HepG2 (cell line): ENCODE measurements at regions not wholly inside any gene's neighbourhood (a gene's known extent, or its start where the extent isn't known, plus 50 kb on each side); places are given as distances from the start of the nearest gene placed in this dataset.

ENCODE experiments used
- ATAC-seq: fragments of 200-7000 bp; cut with Tn5 transposase; 3 replicates; pipeline ENCODE4 v1.9.1; 2020; ENCODE audit warnings: mild to moderate bottlenecking, moderate library complexity
- BruUV-seq: library from RNA; stranded (reverse); fragments of 400-500 nt; replicated peaks from 2 replicates; lab custom pipeline; 2021; lab: Mats Ljungman, UMichigan
- CTCF ChIA-PET: fragments of 300-600 bp; formaldehyde crosslinking; extraction: SDS; loops from one replicate; lab custom pipeline; 2021; ENCODE audit warnings: low total read pairs, inconsistent platforms, low intra/inter-chr PET ratio; lab: Yijun Ruan, JAX
- POLR2A ChIA-PET: fragments of 350-600 bp; sonication (Branson Sonifier 250); formaldehyde crosslinking; loops from one replicate; lab custom pipeline; 2020; ENCODE audit warnings: antibody characterized with exemption, inconsistent platforms; lab: Yijun Ruan, JAX
- DNase-seq: peaks from one replicate; pipeline ENCODE4 v3.0.0-alpha.2; 2015; ENCODE audit warnings: low spot score
- FAIRE-seq: peaks from 3 replicates; lab custom pipeline; 2011; peaks lifted over from hg19 to GRCh38; lab: Jason Lieb, UNC
- H2AFZ ChIP-seq: one replicate; pipeline ENCODE4 v1.6.1; 2011; ENCODE audit warnings: low read length, inconsistent platforms
- H3K27ac ChIP-seq: fragments of 300-600 bp; 3 replicates; pipeline ENCODE4 v1.8.0; 2011; ENCODE audit warnings: mixed run types, mild to moderate bottlenecking, mixed read lengths, low read length, inconsistent platforms; ENCODE audit not compliant: insufficient read depth; ENCODE audit errors: extremely low read length
- H3K27me3 ChIP-seq, 2 experiments: fragments of 200-600 bp in 1 of 2; 2 replicates in 1 of 2; 3 replicates in 1 of 2; pipeline versions ENCODE4 v1.6.0 to v1.8.0; 2011; ENCODE audit warnings: low read length in 2 of 2, mild to moderate bottlenecking in 2 of 2, moderate library complexity in 2 of 2, inconsistent platforms in 1 of 2; ENCODE audit not compliant: insufficient read depth in 2 of 2, control insufficient read depth in 1 of 2
- H3K36me3 ChIP-seq, 2 experiments: fragments of 200-600 bp in 1 of 2; replicated peaks in 1 of 2; 2 replicates in 1 of 2; 3 replicates in 1 of 2; pipeline versions ENCODE4 v1.5.1 to v1.8.0; 2011; ENCODE audit warnings: low read length in 2 of 2, inconsistent platforms in 1 of 2; ENCODE audit not compliant: insufficient read depth in 2 of 2, control insufficient read depth in 1 of 2
- H3K4me1 ChIP-seq: 2 replicates; pipeline ENCODE4 v1.5.1; 2012; ENCODE audit warnings: low read length, inconsistent platforms; ENCODE audit not compliant: insufficient read depth
- H3K4me2 ChIP-seq: 2 replicates; pipeline ENCODE4 v1.6.0; 2011; ENCODE audit warnings: low read depth, low read length, inconsistent platforms
- H3K4me3 ChIP-seq, 3 experiments: fragments of 200-600 bp in 1 of 3; sonication (generic), shearing (Covaris generic) in 1 of 3; replicated peaks in 1 of 3; 2 replicates each; pipeline ENCODE4 v1.5.1; 2011 to 2016; ENCODE audit warnings: low read length in 3 of 3, inconsistent platforms in 2 of 3, low read depth in 2 of 3, mild to moderate bottlenecking in 2 of 3, control low read depth in 1 of 3, mixed read lengths in 1 of 3; ENCODE audit not compliant: insufficient read depth in 1 of 3
- H3K79me2 ChIP-seq: one replicate; pipeline ENCODE4 v1.6.1; 2011; ENCODE audit warnings: low read length, inconsistent platforms; ENCODE audit not compliant: insufficient read depth
- H3K9ac ChIP-seq: 2 replicates; pipeline ENCODE4 v1.6.0; 2011; ENCODE audit warnings: mild to moderate bottlenecking, low read depth, low read length, inconsistent platforms; ENCODE audit not compliant: insufficient read depth
- H3K9me3 ChIP-seq: 2 replicates; pipeline ENCODE4 v1.5.1; 2012; ENCODE audit warnings: mild to moderate bottlenecking, low read length
- H4K20me1 ChIP-seq: 2 replicates; pipeline ENCODE4 v1.6.0; 2011; ENCODE audit warnings: inconsistent platforms, mild to moderate bottlenecking, low read length, moderate library complexity; ENCODE audit not compliant: insufficient read depth
- AHR ChIP-seq: IDR thresholded peaks from 2 replicates; pipeline ENCODE4 v1.6.1; 2018; ENCODE audit warnings: missing genetic modification reagents, missing compliant biosample characterization
- CBX2 ChIP-seq, 2 experiments: fragments of 200-600 bp in 1 of 2; sonication (generic); formaldehyde crosslinking in 1 of 2; IDR thresholded peaks; 2 replicates each; pipeline versions ENCODE4 v1.7.0 to v1.8.1; 2018 to 2022; ENCODE audit warnings: low read depth in 2 of 2, low read length in 1 of 2, mild to moderate bottlenecking in 1 of 2, missing genetic modification reagents in 1 of 2
- GTF2F1 ChIP-seq: fragments of 150-350 bp; IDR thresholded peaks from 2 replicates; pipeline ENCODE4 v1.6.1; 2014; ENCODE audit warnings: low read length
- HOXA7 ChIP-seq: sonication (generic); formaldehyde crosslinking; IDR thresholded peaks from 2 replicates; pipeline ENCODE4 v1.8.1; 2022; ENCODE audit warnings: mild to moderate bottlenecking, missing genetic modification reagents, moderate library complexity
- LCORL ChIP-seq, 2 experiments: fragments of 450-650 bp in 1 of 2; sonication (generic) in 1 of 2; formaldehyde crosslinking in 1 of 2; IDR thresholded peaks; 2 replicates each; pipeline versions ENCODE4 v1.5.0 to v1.6.1; 2017 to 2020; ENCODE audit warnings: antibody characterized with exemption in 1 of 2, missing genetic modification reagents in 1 of 2
- NAIF1 ChIP-seq: sonication (generic); formaldehyde crosslinking; IDR thresholded peaks from 2 replicates; pipeline ENCODE4 v1.5.0; 2020; ENCODE audit warnings: mild to moderate bottlenecking, missing genetic modification reagents, borderline replicate concordance
- SNAI1 ChIP-seq: sonication (generic); formaldehyde crosslinking; IDR thresholded peaks from 2 replicates; pipeline ENCODE4 v1.5.0; 2020; ENCODE audit warnings: mild to moderate bottlenecking, missing genetic modification reagents, borderline replicate concordance
- SRSF1 ChIP-seq: fragments of 200-400 bp; formaldehyde crosslinking; optimal IDR thresholded peaks from 2 replicates; pipeline ENCODE3; 2017; ENCODE audit warnings: mild to moderate bottlenecking, low read depth, low read length, moderate library complexity
- ZFP36L1 ChIP-seq: sonication (generic); formaldehyde crosslinking; IDR thresholded peaks from 2 replicates; pipeline ENCODE4 v1.8.0; 2022; ENCODE audit warnings: mild to moderate bottlenecking, missing genetic modification reagents, moderate library complexity
- ZFX ChIP-seq: sonication (generic); formaldehyde crosslinking; IDR thresholded peaks from 2 replicates; pipeline ENCODE4 v1.4.0; 2020; ENCODE audit warnings: mild to moderate bottlenecking, low read depth, missing genetic modification reagents, moderate library complexity
- ZNF224 ChIP-seq: sonication (generic); formaldehyde crosslinking; IDR thresholded peaks from 2 replicates; pipeline ENCODE4 v1.5.0; 2020; ENCODE audit warnings: mild to moderate bottlenecking, missing genetic modification reagents
- ZNF276 ChIP-seq: sonication (generic); formaldehyde crosslinking; IDR thresholded peaks from 2 replicates; pipeline ENCODE4 v1.4.0; 2020; ENCODE audit warnings: mild to moderate bottlenecking, low read depth, missing genetic modification reagents
- ZNF407 ChIP-seq: sonication (generic); formaldehyde crosslinking; IDR thresholded peaks from one replicate; pipeline ENCODE4 v1.5.1; 2020; ENCODE audit warnings: mild to moderate bottlenecking, missing genetic modification reagents; ENCODE audit errors: not compliant biosample characterization
- ZZZ3 ChIP-seq: sonication (generic); formaldehyde crosslinking; IDR thresholded peaks from 2 replicates; pipeline ENCODE4 v1.4.0; 2020; ENCODE audit warnings: missing genetic modification reagents, mild to moderate bottlenecking, borderline replicate concordance
- WGBS: methylation state at CpG from one replicate; pipeline ENCODE4 v1.1.6; 2017; ENCODE audit warnings: low lambda C conversion rate; 5-methylcytosine and 5-hydroxymethylcytosine counted together
- in situ Hi-C: cut with HindIII; loops from 2 replicates; pipeline ENCODE4 v1.10.0; 2017; ENCODE audit warnings: low pct_unique_long_range_greater_than_20kb; ENCODE audit not compliant: extremely low pct_ligation_motif_present
- intact Hi-C: fragments of 100-400 bp; cut with micrococcal nuclease; formaldehyde crosslinking; loops from one replicate; pipeline ENCODE4 v1.10.0; 2022; ENCODE audit not compliant: unreplicated experiment

- no TSS peak for BruUV-seq
- Histone ChIP-seq H3K4me3 (no peak overlapping the region), H3K9ac (no peak overlapping the region), H3K4me2 (no peak overlapping the region), H4K20me1 (no peaks in the 10 kb centered on the region), H3K27me3 (no peaks in the 10 kb centered on the region), H3K27ac (no peak overlapping the region), H3K4me1 (no peaks in the 10 kb centered on the region), H3K9me3 (no peaks in the 10 kb centered on the region), H2AFZ (no peak overlapping the region), H3K36me3 (no peaks in the 10 kb centered on the region), H3K79me2 (no peaks in the 10 kb centered on the region)
- FAIRE-seq (no peak), ATAC-seq (no peak), DNase-seq (no peak)
- WGBS, result 0% methylated on average over 1 of the region's 1 CpG
- intact Hi-C loops, result no loop called here
- in situ Hi-C loops, result no loop called here
- CTCF ChIA-PET, result no interaction called here
- POLR2A ChIA-PET, result no interaction called here
- TF ChIP-seq ZFP36L1 (CRISPR knock-in tag) (no peak), ZNF407 (CRISPR knock-in tag) (no peak), SNAI1 (CRISPR knock-in tag) (no peak), ZFX (no peak), SRSF1 (no peak), LCORL (IDR thresholded peaks at IDR 0.05) (no peak), LCORL (CRISPR knock-in tag; IDR thresholded peaks at IDR 0.05) (no peak), HOXA7 (CRISPR knock-in tag) (no peak), AHR (CRISPR knock-in tag) (no peak), NAIF1 (CRISPR knock-in tag) (no peak), ZNF224 (CRISPR knock-in tag) (no peak), GTF2F1 (no peak), ZZZ3 (no peak), CBX2 (IDR thresholded peaks at IDR 0.05; ENCODE audit: low read depth, low read length) (no peak), CBX2 (CRISPR knock-in tag; IDR thresholded peaks at IDR 0.05; ENCODE audit: low read depth) (no peak), ZNF276 (CRISPR knock-in tag) (no peak)
These were observed 279.8 kb downstream of the ARRDC4 start for GRCh38 chr15:98240303-98240702.
